Activated T-cell treated with anti-CD3 and anti-CD28 coated beads for 4 hours (primary cell): ENCODE measurements at regions not wholly inside any gene's neighbourhood (a gene's known extent, or its start where the extent isn't known, plus 50 kb on each side); places are given as distances from the start of the nearest gene placed in this dataset.

Source experiments
- DNase-seq: peaks from one replicate; pipeline ENCODE4 v3.0.0-alpha.2; 2020

DNA sequence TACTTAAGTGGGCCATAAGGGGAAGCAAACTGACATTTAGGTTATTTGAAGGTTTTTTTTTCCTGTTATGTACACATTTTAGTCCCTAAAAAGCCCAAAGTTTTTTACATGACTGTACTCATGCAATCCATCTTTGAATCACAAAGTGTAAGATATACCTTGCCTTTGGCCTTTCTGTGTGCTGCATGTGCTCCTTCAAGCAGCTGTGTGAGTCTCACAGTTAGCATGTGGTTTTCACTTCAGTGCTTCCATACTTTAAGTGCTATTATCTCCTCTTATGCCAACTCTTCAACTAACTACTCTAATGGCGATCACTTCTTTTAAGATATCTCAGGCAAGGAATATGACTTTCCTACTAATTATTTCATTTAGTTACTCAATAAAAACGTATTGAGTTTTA, 597.1 kb upstream of the ACVR2A start:
- no peak for DNase-seq

DNA sequence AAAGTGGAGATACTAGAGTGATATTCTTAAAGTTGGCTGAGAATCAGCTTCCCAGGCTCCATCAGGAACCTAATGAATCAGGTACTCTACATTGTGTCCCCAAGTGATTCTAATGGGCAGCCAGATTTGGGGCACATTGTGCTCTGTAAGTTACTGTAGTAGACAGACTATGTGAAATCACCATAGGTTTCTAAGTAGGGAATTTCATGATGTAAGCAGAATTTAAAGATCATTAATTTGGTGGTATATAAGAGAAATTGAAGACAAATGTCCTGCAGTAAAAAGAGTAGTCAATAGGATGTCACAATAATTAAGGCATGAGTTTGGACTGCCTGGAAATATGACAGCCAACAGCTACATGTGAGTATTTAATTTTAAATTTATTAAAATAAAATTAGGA, 602.4 kb upstream of the ACVR2A start:
- no peak for DNase-seq

DNA sequence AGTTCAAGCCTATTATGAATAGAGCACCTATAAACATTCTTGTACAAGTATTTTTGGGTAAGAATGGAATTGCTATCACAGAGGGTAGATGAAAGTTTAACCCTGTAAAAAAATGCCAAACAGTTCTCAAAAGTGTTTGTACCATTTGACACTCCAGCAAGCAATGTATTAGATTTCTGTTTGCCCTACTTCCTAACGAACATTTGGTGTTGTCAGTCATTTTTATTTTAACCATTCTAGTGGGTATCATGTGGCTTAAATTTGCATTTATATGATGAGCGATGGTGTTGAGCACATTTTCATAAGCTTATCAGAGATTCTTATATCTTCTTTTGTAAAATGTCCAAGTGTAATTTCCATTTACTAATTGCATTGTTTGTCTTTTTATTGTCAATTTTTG, 608.2 kb upstream of the ACVR2A start:
- DNase-seq: no peak

DNA sequence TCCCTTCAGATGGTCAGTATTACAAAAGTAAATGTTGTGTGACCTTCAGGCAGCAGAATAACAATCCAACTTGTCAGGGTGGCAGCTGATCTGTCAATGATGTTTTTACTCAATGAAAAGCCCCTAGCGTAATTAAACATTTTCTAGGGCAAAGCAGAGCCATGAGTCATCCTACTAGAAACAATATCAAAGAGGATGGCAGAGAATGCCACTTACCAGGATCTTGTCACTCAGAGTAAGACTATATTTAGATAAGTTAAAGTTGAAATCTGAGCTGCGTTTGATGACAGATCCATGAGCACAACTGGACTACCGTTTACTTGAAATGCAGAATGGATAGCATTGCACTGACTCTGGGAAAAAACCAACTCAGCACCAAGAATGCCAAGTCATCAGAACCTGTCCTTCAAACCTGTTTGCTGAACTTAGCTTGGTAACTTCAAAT, 612.6 kb upstream of the ACVR2A start:
- no peak for DNase-seq

DNA sequence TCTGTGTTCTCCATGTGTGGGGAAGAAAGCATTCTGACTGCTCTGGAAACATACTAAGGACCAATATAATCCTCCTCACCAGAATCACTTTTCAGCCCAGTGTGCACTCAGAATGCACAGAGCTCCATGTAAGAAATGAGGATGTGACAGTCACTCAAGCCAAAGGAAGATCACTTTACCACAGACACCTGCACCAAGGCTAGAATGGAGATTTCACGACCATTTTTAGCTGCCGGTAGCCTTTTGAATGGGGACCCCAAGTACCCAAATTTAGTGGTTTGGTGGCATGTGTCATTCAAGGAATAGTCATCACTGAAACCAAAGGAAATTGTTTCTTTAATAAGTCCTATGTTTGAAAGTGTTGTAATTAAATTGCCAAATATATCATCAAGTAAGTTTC, 613.2 kb upstream of the ACVR2A start:
- DNase-seq: no peak

DNA sequence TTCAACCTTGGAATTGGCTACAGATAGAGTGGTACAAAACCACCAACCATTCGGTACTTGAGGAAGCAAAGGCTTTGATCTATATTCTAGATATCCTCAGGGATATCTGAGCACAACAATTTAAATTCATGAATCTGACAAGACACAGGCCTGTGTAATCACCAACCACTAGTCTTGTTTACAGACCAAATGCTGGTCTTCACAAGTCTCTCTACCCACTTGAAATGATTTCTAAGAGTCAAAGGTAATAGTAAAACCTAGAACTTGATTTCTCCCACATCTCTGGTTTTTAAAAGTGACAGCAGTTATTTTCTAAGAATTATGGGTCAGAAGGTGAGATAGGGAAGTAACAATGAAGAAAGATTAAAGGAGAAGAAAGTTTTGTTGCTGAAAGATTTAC, 613.7 kb upstream of the ACVR2A start:
- no peak for DNase-seq

DNA sequence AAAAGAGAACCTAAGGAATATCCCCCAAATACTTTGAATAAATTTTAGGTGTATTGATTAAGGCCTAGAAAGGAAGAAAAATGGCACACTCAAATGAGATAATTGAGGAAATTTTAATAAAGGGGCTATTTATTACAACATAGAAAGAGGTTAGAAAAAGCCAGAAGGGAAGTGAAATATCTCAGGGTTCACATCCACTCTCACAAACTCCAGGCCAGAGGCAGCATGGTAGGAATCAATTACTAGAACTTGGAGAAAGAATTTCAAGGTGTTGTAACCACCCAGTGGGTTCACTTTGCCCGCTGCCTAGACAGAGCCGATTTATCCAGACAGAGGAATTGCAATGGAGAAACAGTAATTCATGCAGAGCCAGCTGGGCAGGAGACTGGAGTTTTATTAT, 617.5 kb upstream of the ACVR2A start:
- no peak for DNase-seq

DNA sequence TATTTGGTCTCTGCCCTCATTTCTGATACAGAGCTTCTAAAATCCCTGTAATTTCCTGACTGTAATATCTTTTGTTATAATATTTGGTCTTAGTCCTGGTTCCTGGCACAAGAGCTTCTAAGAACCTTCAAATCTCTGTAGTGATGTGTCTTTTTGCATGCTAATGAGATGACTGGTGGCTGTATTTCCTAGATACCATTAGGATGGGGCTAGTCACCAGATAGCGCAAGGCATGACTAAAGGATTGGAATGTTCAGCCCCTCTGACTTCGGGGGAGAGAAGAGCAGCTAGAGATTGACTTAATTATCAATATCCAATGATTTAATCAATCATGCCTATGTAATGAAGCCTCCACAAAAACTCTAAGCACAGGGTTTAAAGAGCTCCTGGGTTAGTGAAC, 620.8 kb upstream of the ACVR2A start:
- no peak for DNase-seq

DNA sequence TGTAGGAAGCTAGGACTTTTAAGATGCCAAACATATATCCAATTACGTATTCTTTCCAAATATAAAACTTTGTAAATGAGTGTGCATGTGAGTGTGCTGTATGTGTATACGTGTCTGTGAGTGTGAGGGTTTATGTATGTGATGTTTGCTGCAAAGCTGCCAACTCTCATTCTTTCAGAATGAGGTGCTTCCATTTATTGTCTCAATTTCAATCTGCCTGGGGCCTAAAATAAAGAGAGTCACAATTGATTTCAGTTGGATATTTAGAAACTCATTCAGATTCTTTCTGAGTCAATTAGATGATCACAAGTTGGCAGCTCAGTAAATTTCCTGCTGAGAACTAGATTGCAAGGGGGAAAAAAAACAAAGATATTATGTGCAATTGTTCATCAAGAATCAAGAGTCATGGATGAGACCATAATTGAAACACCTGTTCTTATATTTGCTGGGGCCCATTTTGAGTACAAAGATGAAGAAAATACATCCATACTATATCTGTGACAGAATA, 621.2 kb upstream of the ACVR2A start:
- no peak for DNase-seq

DNA sequence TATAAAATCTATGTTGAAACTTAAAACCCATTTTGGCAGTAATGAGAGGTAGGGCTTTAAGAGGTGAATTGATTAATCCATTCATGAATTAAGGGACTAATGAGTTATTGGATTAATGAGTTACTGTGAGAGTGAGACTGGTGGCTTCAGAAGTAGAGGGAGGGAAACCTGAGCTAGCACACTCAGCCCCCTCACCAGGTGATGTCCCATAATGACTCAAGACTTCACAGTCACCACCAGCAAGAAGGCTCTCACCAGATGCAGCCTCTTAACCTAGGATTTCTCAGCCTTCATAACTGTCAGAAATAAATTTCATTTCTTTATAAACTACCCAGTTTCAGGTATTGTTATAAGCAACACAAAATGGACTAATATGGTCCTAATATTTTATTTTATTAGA, 621.7 kb upstream of the ACVR2A start:
- no peak for DNase-seq

DNA sequence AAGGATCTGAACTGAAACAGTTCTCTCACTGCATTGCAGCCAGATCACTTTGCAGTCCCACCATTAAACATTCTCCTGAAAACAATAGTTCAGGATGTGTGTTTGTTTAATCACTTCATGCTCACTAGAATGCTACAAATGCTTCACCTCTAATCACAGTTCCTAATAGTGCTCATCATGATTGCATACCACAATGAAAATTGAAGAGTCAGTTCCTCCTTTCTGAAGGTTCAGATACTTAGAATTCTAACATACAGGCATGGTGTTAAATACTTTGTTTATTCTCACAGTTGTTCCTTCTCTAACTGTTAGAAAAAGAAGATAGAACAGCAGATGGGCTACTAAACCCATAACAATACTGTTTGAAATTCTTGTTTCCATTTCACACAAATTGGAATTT, 622.3 kb upstream of the ACVR2A start:
- no peak for DNase-seq

DNA sequence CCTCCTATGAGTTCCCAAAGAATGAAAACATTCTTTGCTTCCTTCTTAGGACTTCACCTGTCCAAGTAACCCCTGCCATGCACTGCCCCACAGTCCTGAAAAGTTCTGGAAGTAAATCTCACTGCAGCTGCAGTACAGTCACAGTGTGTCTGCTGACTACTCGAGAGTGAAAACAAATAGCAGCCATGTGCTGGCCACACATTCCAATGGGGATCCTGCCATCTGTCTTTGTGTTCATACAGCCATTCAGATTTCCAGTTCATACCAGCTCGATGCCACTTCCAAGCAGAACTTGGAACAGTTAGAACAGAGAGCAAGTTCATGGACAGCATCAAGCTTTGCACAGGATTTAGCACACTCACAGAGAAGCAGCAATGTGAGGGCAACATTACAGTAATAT, 629.9 kb upstream of the ACVR2A start:
- DNase-seq: no peak

DNA sequence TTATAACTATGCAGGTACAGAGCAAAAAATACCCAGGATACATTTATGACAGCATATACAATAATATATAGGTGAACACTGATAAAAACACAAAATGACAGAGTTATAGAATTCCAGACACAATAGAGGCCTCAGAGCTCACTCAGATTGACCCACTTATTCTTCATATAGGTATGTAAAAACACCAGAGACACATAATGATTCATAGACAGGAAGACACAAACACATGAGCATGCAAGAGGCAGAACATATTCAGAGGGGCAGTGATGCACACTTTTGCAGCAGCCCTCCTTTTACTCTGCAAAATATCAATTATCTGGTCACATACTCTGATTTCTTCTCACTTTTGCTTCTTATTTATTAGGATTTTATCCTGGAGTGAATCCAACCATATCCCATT, 633.3 kb upstream of the ACVR2A start:
- no peak for DNase-seq

DNA sequence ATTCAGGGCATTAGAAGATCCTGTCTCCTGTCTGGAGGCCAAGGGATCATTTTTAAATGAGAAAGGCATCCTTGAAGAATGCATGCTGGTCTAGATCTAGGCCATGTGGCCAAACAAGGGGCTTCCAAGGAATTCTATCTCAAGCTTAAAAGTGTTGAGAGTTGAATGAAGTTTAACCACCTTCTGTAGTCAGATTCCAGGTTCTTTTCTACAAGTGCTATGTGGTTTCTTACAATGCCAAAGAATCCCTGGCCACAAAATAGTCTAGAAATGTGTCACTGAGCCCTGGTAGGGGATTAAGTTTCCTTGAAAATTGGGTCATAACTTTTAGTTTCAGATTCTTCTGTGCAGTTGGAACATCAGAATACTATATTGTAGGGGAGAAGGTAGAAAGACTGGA, 640.7 kb upstream of the ACVR2A start:
- no peak for DNase-seq

DNA sequence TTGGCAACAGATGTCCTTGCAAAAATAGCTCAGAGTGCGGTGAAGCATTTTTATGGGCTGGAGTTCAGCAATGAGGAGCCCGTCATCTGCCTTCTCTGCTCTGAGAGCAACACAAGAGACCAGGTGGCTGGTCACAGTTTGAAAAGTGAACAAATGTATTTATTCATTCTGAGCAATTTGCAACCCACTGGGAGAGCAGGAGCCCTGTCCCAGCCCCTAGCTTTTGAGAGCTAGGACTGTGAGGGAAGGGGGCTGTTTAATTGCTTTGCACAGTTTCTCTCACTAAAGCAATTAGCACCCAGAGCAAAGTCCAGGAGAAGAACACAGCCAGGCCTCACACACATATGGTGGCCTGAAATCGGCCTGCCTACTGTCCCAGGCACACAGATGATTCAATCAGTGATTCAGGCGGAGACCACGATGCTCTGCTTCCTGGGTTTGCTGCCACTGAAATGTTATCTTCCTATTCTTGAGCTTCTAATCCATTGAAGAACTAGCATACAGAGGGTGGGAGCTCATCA, 646.1 kb upstream of the ACVR2A start:
- no peak for DNase-seq

DNA sequence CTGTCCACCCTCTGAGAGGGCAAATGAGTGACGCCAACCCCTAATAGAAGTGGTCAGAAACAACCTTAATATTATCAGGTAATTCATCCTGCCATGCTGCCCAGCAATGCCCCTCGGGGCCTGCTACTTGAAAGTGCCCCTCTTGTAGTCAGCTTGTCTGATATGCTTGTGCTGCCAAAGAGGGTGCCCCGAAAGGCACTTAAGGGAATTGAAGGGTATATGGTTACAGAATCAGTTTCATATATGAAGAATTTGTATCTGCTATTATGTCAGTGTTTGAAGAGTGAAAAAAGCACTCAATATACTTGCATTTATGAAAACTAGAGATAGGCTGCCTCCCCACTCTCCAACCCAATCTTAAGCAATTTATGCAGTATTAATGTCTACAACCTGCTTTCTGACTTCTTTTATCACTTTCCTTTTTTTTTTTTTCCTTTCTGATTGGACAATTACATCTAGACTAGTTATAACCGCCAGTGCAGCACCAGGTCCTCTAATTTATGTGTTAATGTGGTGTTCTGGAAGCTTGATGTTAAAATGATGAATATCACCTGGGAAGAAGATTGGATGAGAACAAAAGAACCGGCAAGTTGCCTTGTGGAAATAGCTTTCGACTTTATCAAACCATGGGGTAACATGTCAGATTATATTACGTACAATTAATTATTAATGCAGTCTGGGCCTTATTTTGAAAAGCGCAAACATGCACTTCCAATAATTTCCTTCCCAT, 646.9 kb upstream of the ACVR2A start:
- no peak for DNase-seq

DNA sequence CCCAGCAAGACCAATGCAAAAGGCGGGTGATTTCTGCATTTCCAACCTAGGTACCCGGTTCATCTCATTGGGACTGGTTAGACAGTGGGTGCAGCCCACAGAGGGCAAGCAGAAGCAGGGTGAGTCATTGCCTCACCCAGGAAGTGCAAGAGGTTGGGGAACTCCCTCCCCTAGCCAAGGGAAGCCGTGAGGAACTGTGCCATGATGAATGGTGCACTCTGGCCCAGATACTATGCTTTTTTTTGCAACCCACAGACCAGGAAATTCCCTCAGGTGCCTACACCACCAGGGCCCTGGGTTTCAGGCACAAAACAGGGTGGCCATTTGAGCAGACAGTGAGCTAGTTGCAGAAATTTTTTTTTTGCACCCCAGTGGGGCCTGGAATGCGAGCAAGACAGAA, 662.6 kb upstream of the ACVR2A start:
- DNase-seq: peak; percentile 28

DNA sequence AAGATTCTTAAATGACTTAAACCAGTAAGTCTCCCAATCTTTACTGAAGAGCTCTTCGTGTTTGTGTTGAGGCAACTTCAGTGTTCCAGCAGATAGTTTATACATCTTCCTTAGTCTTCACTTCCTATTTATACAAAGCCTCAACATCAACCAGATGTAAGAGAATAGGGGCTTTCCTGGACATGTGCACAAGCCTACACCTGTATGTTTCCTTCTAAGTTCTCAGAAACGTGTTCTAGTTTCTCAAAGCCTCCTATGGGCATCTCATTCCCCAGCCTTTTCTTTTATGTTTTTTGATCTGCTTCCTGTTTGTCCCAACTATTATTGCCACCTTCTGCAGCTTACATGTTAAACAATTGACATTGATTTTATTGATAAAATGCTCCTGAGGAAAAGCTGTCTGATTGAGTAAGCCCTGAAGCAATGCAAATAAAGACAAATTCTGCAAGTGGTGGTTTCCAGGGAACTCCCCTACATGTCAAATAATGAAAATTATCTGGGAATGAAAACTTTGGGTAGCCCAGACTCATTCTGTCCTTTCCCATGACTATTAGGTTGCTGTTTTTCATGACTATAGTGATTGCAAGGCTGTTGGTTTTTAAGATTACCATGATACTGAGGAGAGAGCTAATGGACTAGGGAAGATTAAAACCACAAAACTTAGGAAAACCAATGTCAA, 663.3 kb upstream of the ACVR2A start:
- DNase-seq: no peak

DNA sequence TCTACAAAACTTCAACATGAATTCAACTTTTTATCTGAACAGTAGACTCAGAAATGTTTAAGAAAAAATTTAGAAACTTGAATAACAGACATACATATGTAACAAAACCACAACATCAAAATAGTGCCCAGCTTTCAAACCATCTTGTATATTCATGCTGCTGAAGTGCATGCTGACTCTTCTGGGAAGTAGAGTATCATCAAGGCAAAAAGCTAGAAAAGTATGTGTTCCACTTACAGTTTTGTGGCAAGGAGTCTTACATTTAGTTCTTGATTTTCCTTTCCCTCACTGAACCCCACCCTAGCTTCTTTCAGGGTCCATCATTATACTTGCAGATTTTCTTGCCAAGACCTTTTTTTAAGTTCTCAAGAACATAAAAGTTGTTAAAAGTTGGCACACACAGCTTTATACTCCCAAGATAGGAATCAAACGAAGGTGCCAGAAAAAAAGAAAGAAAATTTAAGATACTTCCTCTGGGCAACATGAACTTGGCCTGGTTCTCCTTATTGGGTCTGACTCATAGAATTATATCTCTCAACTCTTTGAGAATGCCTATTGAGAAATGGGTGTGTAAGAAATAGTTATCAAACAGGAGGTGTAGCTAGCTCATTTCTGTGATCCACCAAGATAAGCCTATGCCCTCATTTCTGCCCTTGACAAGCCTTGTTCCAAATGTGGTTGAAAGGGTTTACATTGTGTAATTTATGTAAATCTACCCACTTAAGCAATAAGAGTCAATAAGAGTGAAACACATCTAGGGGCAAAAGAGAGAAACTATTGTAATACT, 667.6 kb upstream of the ACVR2A start:
- DNase-seq: no peak

DNA sequence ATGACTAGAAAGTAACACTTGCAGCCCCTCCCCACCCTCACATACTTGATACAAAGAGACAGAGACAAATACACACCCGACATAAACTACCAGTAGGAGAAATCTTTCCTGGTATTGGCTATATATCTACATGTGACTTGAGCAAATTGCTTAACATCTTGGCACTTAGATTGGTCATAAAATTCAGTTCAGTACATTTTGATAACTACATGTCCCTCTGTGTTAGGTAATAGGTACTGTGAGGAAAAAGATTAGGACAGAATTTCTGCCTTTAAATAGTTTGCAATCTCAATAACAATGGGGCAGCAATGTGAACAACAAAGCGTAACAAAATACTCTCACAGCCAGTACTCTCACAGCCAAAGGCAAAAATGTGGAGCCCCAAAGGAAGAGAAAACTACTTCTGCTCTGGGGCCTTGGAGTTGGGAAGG, 670.0 kb upstream of the ACVR2A start:
- no peak for DNase-seq

DNA sequence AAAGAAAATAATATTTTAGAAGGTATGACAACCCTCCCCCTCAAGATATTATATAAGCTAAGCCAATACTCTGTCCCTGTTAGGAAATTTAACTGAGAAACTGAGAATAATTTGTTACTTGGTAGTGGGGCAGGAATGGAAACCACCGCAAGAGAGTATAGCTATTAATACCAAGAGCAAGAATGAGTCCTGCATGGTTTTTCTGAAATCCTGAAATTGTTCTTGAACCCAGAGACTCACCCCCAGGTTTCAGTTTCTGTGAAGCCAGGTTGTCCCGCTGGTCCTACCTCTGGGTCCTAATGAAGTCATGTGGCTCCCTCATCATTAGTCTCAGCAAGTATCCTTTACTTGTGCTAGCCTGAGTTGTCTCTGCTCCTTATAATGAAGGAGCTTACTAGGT, 671.0 kb upstream of the ACVR2A start:
- no peak for DNase-seq

DNA sequence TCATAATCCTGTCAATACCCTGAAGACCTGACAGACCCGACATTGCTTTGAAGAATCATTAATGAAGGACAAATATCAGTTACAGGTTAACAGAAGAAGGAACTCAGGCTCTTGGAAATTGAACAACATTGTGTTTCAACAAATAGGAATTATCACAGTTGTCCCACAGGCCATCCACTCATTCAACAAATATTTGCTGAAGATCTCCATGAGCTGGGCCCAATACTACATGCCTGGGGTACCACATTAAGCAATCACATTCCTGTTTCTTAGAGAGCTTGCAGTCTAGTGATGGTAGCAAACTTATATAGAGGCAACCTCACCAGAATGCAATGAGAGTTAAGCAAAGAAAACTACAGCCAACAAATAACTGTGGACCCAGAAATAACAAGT, 671.6 kb upstream of the ACVR2A start:
- DNase-seq: no peak

DNA sequence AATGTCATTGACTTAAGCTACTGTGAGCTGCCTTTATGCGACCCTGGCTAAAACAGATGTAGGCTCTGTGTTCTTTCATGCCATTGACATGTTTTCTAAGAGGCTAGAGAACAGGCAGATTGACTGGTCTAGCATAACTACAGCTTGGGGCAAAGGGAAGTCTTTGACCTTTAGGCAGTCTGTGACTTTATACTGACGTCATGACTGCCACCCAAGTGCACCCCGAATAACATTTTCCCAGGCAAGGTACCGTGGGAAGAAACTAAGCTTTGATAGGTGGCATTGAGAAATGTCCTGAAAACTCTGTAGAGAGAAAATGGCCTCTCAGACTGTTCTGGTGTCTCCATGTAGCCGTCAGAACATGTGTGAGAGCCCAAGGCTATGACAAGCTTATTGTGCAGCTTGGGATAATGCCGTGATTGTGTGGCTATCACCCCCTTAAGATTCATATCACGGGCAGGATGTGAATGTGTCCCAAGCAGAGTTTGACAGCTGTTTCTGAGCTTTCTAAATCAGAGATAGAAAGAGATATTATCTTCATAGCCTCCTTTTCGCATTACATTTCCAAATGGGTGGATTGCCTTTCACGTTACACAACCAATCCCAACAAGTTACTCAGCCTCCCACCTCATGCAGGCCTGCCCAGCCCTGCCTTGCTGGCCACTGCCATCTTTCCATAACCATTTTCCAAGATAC, 672.2 kb upstream of the ACVR2A start:
- no peak for DNase-seq
